Caco-2 (cell line): ENCODE measurements at regions not wholly inside any gene's neighbourhood (a gene's known extent, or its start where the extent isn't known, plus 50 kb on each side); places are given as distances from the start of the nearest gene placed in this dataset.
"Not testable (repeated sequence)": the region's sequence is repeated elsewhere in the genome, so short reads cannot be mapped to it uniquely, and the experiment has no call there.

Experiments used
- BruUV-seq: library from RNA; stranded (reverse); fragments of 400-500 nt; replicated peaks from 2 replicates; lab custom pipeline; 2021; lab: Mats Ljungman, UMichigan
- CTCF ChIA-PET: fragments of 300-600 bp; sonication (Branson Sonifier 250); formaldehyde crosslinking; loops from one replicate; lab custom pipeline; 2022; ENCODE audit warnings: antibody characterized with exemption; lab: Charles Lee
- POLR2A ChIA-PET: fragments of 300-600 bp; sonication (Branson Sonifier 250); formaldehyde crosslinking; loops from one replicate; lab custom pipeline; 2022; ENCODE audit warnings: antibody characterized with exemption; lab: Charles Lee
- DNase-seq, 2 experiments: peaks; one replicate each; pipeline versions ENCODE4 v3.0.0 to v3.0.0-alpha.2; 2020 to 2022
- H3K27me3 ChIP-seq: replicated peaks from 2 replicates; pipeline ENCODE4 v1.6.0; 2011; ENCODE audit warnings: low read length; ENCODE audit not compliant: control insufficient read depth, insufficient read depth
- H3K36me3 ChIP-seq: 2 replicates; pipeline ENCODE4 v1.5.1; 2011; ENCODE audit warnings: low read length; ENCODE audit not compliant: control insufficient read depth, insufficient read depth
- H3K4me1 ChIP-seq: fragments of 250-450 bp; sonication (Bioruptor Pico); 2 replicates; pipeline ENCODE4 v1.5.1; 2020; ENCODE audit warnings: mild to moderate bottlenecking
- H3K4me3 ChIP-seq: 2 replicates; pipeline ENCODE4 v1.5.1; 2011; ENCODE audit warnings: low read depth, mild to moderate bottlenecking, control low read depth, low read length
- H3K9me3 ChIP-seq: fragments of 250-450 bp; sonication (Bioruptor Pico); 2 replicates; pipeline ENCODE4 v1.5.1; 2020; ENCODE audit warnings: mild to moderate bottlenecking, moderate library complexity
- H3K27ac Mint-ChIP-seq: one replicate; pipeline ENCODE4 v1.8.0; 2022; ENCODE audit warnings: mixed read lengths; ENCODE audit not compliant: unreplicated experiment
- H3K27me3 Mint-ChIP-seq: one replicate; pipeline ENCODE4 v1.8.0; 2022; ENCODE audit warnings: mixed read lengths; ENCODE audit not compliant: insufficient read depth, unreplicated experiment
- H3K36me3 Mint-ChIP-seq: one replicate; pipeline ENCODE4 v1.8.0; 2022; ENCODE audit warnings: mild to moderate bottlenecking, mixed read lengths; ENCODE audit not compliant: insufficient read depth, unreplicated experiment
- H3K4me1 Mint-ChIP-seq: one replicate; pipeline ENCODE4 v1.8.0; 2022; ENCODE audit warnings: low read depth, mixed read lengths; ENCODE audit not compliant: unreplicated experiment
- H3K4me3 Mint-ChIP-seq: one replicate; pipeline ENCODE4 v1.8.0; 2022; ENCODE audit warnings: mild to moderate bottlenecking, moderate library complexity, mixed read lengths; ENCODE audit not compliant: unreplicated experiment
- H3K9me3 Mint-ChIP-seq: one replicate; pipeline ENCODE4 v1.8.0; 2022; ENCODE audit warnings: mixed read lengths; ENCODE audit not compliant: unreplicated experiment
- intact Hi-C: fragments of 100-400 bp; cut with micrococcal nuclease; formaldehyde crosslinking; loops from one replicate; pipeline ENCODE4 v1.10.0; 2022; ENCODE audit not compliant: unreplicated experiment
- TF ChIP-seq, protein P1 (sequence below), 2 experiments: fragments of 200-600 bp in 1 of 2; IDR thresholded peaks; 1 replicate in 1 of 2; 2 replicates in 1 of 2; pipeline versions ENCODE4 v1.5.1 to v1.8.0; 2011 to 2022; ENCODE audit warnings: antibody characterized with exemption in 1 of 2, control low read depth in 1 of 2, inconsistent platforms in 1 of 2, low read depth in 1 of 2, low read length in 1 of 2, mild to moderate bottlenecking in 1 of 2, moderate library complexity in 1 of 2; ENCODE audit not compliant: insufficient read depth in 1 of 2, severe bottlenecking in 1 of 2, unreplicated experiment in 1 of 2

DNA sequence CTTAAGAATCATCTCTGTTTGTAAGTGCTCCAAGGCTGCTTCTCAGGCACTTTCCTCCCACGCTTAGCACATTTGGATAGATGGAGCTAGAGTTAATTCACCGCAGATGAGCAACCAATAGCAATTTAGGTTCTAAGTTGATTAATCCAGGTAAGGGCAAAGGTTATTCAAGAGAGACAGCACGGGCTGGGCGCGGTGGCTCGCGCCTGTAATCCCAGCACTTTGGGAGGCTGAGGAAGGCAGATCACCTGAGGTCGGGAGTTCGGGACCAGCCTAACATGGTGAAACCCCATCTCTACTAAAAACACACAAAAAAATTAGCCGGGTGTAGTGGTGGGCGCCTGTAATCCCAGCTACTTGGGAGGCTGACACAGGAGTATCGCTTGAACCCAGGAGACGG, 54.5 kb upstream of the UNC13C start:
- H3K4me3 ChIP-seq, POLR2A ChIA-PET, CTCF ChIA-PET, H3K27ac Mint-ChIP-seq, DNase-seq, H3K27me3 Mint-ChIP-seq, H3K27me3 ChIP-seq, intact Hi-C loops, BruUV-seq, H3K36me3 ChIP-seq, H3K9me3 ChIP-seq, H3K4me3 Mint-ChIP-seq: not testable (repeated sequence)
- peaks cover 23% of the 10 kb centered on the region for H3K36me3 Mint-ChIP-seq
- peaks cover 18% of the 10 kb centered on the region for H3K4me1 Mint-ChIP-seq
- peaks cover 18% of the 10 kb centered on the region for H3K9me3 Mint-ChIP-seq
- peaks cover 38% of the 10 kb centered on the region for H3K4me1 ChIP-seq

DNA sequence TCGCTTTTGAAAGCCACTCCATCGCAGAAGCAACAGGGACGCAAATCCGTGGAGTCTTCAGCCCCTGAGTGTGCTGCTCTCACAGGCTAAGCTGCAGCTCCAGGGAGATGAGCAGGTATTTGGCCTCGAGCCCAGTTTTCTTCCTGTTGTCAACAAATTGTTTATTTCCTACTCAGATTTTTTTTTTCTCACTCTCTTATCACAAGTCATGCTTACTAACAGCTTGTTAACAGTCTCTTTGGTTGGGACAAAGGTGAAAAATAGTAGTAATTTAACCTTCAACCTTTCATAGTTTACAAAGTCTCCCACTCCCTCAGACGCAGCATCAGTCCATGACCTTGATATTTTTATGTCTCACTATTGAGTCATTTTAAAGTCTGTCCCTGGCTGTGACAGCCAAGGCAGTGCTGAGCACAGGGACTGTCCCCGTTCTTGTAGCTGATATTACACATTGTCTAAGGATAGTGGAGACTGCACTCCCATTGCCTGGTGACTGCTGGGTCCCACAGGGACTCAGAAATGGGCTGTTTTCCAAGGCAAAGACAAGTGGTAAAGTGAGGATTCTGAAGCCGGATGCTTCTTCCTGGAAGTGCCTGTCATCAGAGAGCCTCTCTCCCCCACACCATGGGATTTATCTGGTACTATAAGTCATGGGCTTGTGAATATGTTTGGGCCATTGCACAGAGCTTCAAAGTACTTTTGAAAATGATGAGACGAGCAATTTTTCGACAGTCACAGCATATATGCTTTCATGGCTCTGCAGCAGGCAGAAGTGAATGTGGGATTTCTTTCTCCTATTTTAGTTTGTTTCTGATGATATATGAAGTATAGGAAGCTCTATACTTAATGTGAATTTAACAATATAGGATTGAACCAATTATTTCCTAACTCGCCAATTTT, 59.8 kb upstream of the UNC13C start:
- TF ChIP-seq, protein P1, sequence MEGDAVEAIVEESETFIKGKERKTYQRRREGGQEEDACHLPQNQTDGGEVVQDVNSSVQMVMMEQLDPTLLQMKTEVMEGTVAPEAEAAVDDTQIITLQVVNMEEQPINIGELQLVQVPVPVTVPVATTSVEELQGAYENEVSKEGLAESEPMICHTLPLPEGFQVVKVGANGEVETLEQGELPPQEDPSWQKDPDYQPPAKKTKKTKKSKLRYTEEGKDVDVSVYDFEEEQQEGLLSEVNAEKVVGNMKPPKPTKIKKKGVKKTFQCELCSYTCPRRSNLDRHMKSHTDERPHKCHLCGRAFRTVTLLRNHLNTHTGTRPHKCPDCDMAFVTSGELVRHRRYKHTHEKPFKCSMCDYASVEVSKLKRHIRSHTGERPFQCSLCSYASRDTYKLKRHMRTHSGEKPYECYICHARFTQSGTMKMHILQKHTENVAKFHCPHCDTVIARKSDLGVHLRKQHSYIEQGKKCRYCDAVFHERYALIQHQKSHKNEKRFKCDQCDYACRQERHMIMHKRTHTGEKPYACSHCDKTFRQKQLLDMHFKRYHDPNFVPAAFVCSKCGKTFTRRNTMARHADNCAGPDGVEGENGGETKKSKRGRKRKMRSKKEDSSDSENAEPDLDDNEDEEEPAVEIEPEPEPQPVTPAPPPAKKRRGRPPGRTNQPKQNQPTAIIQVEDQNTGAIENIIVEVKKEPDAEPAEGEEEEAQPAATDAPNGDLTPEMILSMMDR (IDR thresholded peaks at IDR 0.05; ENCODE audit: insufficient read depth in 1 of 2, low read depth in 1 of 2, low read length in 1 of 2, severe bottlenecking in 1 of 2, unreplicated experiment in 1 of 2): no peak
- DNase-seq: no peak
- Histone ChIP-seq H3K36me3 (no peaks in the 10 kb centered on the region), H3K4me3 (no peak overlapping the region), H3K27me3 (no peaks in the 10 kb centered on the region), H3K9me3 (no peaks in the 10 kb centered on the region), H3K4me1 (peaks cover 11% of the 10 kb centered on the region)
- POLR2A ChIA-PET: interaction anchor here (0.5 kb wide), 2 partner anchors 16 to 127 kb away, joined by 3 to 4 read pairs; no protein-coding TSS in a partner anchor
- H3K9me3 Mint-ChIP-seq: no peaks in the 10 kb centered on the region
- CTCF ChIA-PET: no interaction called here
- BruUV-seq: no TSS peak
- H3K27me3 Mint-ChIP-seq: no peaks in the 10 kb centered on the region
- H3K36me3 Mint-ChIP-seq: no peaks in the 10 kb centered on the region
- intact Hi-C loops: no loop called here
- no peak overlapping the region for H3K27ac Mint-ChIP-seq
- H3K4me3 Mint-ChIP-seq: no peak overlapping the region
- H3K4me1 Mint-ChIP-seq: no peaks in the 10 kb centered on the region

DNA sequence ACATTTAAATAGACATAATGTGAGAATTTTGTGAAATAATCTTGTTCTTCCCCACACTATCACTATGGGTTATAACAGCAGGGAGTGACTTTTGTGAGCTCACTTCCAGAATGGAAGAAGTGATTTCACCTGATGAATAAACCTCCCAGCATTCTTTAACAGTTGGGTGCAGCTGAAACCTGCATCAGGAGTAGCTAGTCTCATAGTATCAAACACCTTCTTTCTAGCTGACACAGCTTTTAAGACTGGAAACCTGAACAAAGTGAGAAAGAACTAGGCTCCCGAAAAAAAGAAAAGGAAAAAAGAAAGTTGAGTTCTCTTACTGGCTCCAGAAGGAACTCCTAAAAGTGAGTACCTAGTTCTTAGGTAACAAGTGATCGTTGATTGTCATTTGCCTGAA, 61.1 kb upstream of the UNC13C start:
- Histone ChIP-seq H3K27me3 (no peaks in the 10 kb centered on the region), H3K4me3 (no peak overlapping the region), H3K36me3 (no peaks in the 10 kb centered on the region), H3K9me3 (no peaks in the 10 kb centered on the region), H3K4me1 (peaks cover 9% of the 10 kb centered on the region)
- DNase-seq: no peak
- intact Hi-C loops: no loop called here
- no TSS peak for BruUV-seq
- TF ChIP-seq, protein P1 (IDR thresholded peaks at IDR 0.05; ENCODE audit: insufficient read depth in 1 of 2, low read depth in 1 of 2, low read length in 1 of 2, severe bottlenecking in 1 of 2, unreplicated experiment in 1 of 2): no peak
- H3K4me3 Mint-ChIP-seq: no peak overlapping the region
- no peak overlapping the region for H3K27ac Mint-ChIP-seq
- ChIA-PET CTCF (no interaction called here), POLR2A (no interaction called here)
- H3K36me3 Mint-ChIP-seq: no peaks in the 10 kb centered on the region
- H3K4me1 Mint-ChIP-seq: no peaks in the 10 kb centered on the region
- H3K9me3 Mint-ChIP-seq: no peaks in the 10 kb centered on the region
- H3K27me3 Mint-ChIP-seq: no peaks in the 10 kb centered on the region
